ENCODE measurements at regions not wholly inside any gene's neighbourhood (a gene's known extent, or its start where the extent isn't known, plus 50 kb on each side); places are given as distances from the start of the nearest gene placed in this dataset.

GRCh38 chr6:130758813-130759212, 68.4 kb upstream of the SMLR1 start:
- TF ChIP-seq TAF1 (IDR thresholded peaks at IDR 0.05; ENCODE audit: borderline replicate concordance, insufficient read depth, low read length): no peak
- no peak for TF ChIP-seq POLR2AphosphoS5 (IDR thresholded peaks at IDR 0.05; ENCODE audit: low read depth, low read length)

Data from PFSK-1 (cell line).